SK-N-SH treated with all-trans-retinoic acid at 6 μM for 48 hours (cell line): ENCODE measurements at regions not wholly inside any gene's neighbourhood (a gene's known extent, or its start where the extent isn't known, plus 50 kb on each side); places are given as distances from the start of the nearest gene placed in this dataset.

ENCODE experiments used
- CREB5 ChIP-seq: fragments of 250-450 bp; sonication (Bioruptor Pico); IDR thresholded peaks from 2 replicates; pipeline ENCODE4 v1.5.1; 2020; ENCODE audit warnings: low read depth, mild to moderate bottlenecking, moderate library complexity
- TSHZ2 ChIP-seq: fragments of 250-450 bp; sonication (Bioruptor Pico); IDR thresholded peaks from 2 replicates; pipeline ENCODE4 v1.5.0; 2020; ENCODE audit warnings: mild to moderate bottlenecking, moderate library complexity
- ZNF8 ChIP-seq: fragments of 450-650 bp; formaldehyde crosslinking; IDR thresholded peaks from 2 replicates; pipeline ENCODE4 v1.5.0; 2020; ENCODE audit warnings: mild to moderate bottlenecking, moderate library complexity

- TF ChIP-seq ZNF8 (CRISPR knock-in tag) (no peak), CREB5 (CRISPR knock-in tag) (no peak), TSHZ2 (CRISPR knock-in tag) (no peak)
Measured at GRCh38 chr6:12353731-12354130, 63.6 kb downstream of the EDN1 start.
